ENCODE measurements at regions not wholly inside any gene's neighbourhood (a gene's known extent, or its start where the extent isn't known, plus 50 kb on each side); places are given as distances from the start of the nearest gene placed in this dataset.
"Not testable (repeated sequence)": the region's sequence is repeated elsewhere in the genome, so short reads cannot be mapped to it uniquely, and the experiment has no call there.

- DNase-seq (ENCODE audit: low read depth in 3 of 3) = no peak
These were observed 77.3 kb upstream of the SLC1A3 start for GRCh38 chr5:36529142-36529541.

DNA sequence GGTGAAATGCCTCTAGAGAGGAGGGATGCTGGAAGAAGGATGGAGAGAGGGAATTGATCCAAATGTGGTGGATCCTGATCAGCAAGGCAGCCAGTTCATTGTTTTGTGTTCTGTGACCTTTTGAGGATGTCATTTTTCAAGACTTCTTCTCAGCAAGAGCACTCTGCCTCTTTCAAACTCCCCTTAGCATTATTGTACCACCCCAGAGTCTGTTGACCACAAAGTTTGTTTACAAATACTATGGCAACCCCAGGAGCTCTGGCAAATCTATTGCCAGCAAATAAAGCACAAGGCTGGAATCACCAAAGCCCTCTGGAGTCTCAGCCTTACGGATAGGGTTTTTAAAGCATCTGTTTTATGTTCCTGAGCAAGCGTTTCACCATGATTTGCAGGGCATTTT, 76.2 kb upstream of the SLC1A3 start:
- DNase-seq (ENCODE audit: low read depth in 3 of 3) = no peak

DNA sequence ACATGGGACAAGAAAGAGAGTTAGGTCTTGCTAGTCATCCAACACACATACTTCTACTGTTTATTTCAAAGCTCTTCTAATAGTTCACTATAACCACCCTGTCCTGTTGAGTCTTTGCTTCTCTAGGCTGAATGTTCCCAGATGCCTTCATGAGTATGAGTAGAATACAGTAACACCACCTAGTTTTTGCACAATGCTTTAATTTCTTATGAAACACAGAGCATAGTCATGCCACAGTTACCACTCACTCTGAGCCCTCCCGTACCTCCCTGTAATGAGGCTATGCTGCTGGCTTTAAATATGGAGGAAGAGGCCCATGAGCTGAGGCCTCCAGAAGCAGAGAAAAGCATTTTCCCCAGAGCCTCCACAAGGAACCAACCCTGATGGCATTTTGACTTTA, 75.0 kb upstream of the SLC1A3 start:
- no peak for DNase-seq (ENCODE audit: low read depth in 3 of 3)

- DNase-seq (ENCODE audit: low read depth in 3 of 3) = no peak
These were observed 71.0 kb upstream of the SLC1A3 start for GRCh38 chr5:36535378-36535777.

DNA sequence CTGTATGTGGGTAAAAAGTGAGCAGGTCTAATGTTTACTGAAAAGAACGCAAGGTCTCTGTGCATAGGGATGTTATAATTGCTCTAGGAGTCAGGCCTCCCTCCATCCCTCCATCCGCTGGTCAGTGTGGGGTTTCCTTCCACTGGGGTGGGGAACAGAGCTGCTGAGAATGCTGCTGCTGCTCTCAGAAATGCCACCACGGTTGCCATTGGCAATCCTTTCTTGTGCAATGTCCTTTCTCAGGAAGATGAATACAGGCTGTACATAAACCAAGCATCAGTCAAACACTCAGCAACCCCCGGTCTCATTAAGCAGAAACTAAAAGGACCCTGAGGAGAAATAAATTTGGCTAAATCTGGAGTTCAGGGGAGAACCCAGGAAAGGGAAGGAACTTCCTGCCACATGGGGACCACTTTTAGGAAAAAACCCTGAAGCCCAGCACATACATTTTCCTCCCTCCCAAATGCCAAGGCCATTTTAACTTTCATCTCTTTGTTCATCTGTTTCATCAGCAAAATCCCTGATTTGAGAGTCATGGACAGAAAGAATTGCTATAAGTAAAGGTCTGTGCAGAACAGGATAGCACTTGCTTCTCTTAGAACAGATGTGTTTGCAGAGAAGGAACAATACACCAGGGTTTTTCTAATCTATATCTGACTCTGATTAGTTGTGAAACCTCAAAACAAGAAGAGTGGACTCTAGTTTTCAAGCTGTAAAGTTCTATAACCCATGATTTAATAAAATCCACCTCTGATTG, 70.4 kb upstream of the SLC1A3 start:
- DNase-seq (ENCODE audit: low read depth in 3 of 3) = no peak

GRCh38 chr5:36536616-36537005, 69.8 kb upstream of the SLC1A3 start:
- DNase-seq (ENCODE audit: low read depth in 3 of 3) = no peak

DNA sequence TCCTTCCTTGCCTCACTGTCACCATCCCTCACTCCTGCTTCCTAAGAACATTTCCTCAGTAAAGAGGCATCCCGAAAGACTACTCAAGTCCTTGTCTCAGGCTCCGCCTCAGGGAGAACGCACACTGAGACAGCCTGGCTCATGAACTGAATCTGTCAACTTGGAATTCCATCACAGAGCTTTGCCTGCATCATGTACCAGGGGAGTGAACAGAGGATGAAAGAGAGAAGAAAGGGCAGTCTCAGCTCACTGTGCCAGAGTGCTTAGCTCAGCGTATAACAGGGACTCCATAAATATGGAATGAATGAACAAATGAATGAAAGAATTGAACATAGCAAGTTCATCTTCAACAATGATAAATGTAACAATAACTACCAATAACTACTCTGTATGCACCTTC, 68.7 kb upstream of the SLC1A3 start:
- no peak for DNase-seq (ENCODE audit: low read depth in 3 of 3)

GRCh38 chr5:36552651-36553393, 53.6 kb upstream of the SLC1A3 start:
- DNase-seq (ENCODE audit: low read depth in 3 of 3) = no peak

GRCh38 chr5:36555035-36555434, 51.4 kb upstream of the SLC1A3 start:
- DNase-seq (ENCODE audit: low read depth in 3 of 3) = not testable (repeated sequence)
